Right lobe of liver (tissue), 4 donors: ENCODE measurements at regions not wholly inside any gene's neighbourhood (a gene's known extent, or its start where the extent isn't known, plus 50 kb on each side); places are given as distances from the start of the nearest gene placed in this dataset.

Experiments used
- CTCF ChIP-seq, 4 donors: fragments of 200-600 bp in 3 of 4; fragments of 450-650 bp in 1 of 4; IDR thresholded peaks; one replicate each; pipeline versions ENCODE4 v1.5.1 to v1.8.0; 2016 to 2022; ENCODE audit warnings: antibody characterized with exemption in 4 of 4, mild to moderate bottlenecking in 2 of 4
- POLR2A ChIP-seq: fragments of 450-650 bp; IDR thresholded peaks from one replicate; pipeline ENCODE4 v1.6.1; 2017; ENCODE audit warnings: antibody characterized with exemption, mild to moderate bottlenecking
- donor health status: DM: no; HTN: no; CAD: no.
- donor health status: DM: no; HTN: no; CAD: no.
- donor health status: DM: no; HTN: yes; CAD: no.

- TF ChIP-seq CTCF (IDR thresholded peaks at IDR 0.05) (no peak), POLR2A (no peak)
These were observed 165.8 kb upstream of the EEF1E1 start for GRCh38 chr6:8268156-8268555.
